ENCODE measurements at regions not wholly inside any gene's neighbourhood (a gene's known extent, or its start where the extent isn't known, plus 50 kb on each side); places are given as distances from the start of the nearest gene placed in this dataset.

DNA sequence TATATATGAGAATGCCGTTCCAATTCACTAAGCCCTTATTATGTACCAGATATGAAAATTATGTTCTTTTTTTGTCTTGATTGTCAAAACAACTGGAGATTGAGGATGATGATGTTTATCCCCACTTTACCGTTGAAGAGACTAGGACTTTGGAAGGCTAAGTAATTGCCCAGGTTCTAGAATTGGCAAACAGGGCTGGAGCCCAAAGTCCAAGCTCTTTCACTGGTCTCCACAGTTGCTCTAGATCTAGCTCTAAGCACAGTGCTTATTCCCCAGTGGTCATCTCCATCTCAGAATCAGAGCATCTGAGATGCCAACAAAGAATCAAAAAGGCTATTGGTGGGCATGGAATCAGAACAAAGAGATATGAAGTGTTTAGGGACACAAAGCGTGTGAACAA is 215.3 kb upstream of the FOXA2 start:
- TF ChIP-seq, protein P1, sequence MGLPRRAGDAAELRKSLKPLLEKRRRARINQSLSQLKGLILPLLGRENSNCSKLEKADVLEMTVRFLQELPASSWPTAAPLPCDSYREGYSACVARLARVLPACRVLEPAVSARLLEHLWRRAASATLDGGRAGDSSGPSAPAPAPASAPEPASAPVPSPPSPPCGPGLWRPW (IDR thresholded peaks at IDR 0.05): no peak
- TF ChIP-seq, protein P2, sequence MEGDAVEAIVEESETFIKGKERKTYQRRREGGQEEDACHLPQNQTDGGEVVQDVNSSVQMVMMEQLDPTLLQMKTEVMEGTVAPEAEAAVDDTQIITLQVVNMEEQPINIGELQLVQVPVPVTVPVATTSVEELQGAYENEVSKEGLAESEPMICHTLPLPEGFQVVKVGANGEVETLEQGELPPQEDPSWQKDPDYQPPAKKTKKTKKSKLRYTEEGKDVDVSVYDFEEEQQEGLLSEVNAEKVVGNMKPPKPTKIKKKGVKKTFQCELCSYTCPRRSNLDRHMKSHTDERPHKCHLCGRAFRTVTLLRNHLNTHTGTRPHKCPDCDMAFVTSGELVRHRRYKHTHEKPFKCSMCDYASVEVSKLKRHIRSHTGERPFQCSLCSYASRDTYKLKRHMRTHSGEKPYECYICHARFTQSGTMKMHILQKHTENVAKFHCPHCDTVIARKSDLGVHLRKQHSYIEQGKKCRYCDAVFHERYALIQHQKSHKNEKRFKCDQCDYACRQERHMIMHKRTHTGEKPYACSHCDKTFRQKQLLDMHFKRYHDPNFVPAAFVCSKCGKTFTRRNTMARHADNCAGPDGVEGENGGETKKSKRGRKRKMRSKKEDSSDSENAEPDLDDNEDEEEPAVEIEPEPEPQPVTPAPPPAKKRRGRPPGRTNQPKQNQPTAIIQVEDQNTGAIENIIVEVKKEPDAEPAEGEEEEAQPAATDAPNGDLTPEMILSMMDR (IDR thresholded peaks at IDR 0.05): no peak
- no peak for TF ChIP-seq POLR2A (IDR thresholded peaks at IDR 0.05; ENCODE audit: low read length)
- TF ChIP-seq ESRRA (IDR thresholded peaks at IDR 0.05; ENCODE audit: borderline replicate concordance, low read length): no peak
- TF ChIP-seq, protein P3, sequence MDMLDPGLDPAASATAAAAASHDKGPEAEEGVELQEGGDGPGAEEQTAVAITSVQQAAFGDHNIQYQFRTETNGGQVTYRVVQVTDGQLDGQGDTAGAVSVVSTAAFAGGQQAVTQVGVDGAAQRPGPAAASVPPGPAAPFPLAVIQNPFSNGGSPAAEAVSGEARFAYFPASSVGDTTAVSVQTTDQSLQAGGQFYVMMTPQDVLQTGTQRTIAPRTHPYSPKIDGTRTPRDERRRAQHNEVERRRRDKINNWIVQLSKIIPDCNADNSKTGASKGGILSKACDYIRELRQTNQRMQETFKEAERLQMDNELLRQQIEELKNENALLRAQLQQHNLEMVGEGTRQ (IDR thresholded peaks at IDR 0.05): no peak
- no peak for TF ChIP-seq CEBPB (IDR thresholded peaks at IDR 0.05)
- no peak for TF ChIP-seq RAD21 (conservative IDR thresholded peaks at IDR 0.05 in 1 of 2, IDR thresholded peaks at IDR 0.05 in 1 of 2)
- TF ChIP-seq, protein P4, sequence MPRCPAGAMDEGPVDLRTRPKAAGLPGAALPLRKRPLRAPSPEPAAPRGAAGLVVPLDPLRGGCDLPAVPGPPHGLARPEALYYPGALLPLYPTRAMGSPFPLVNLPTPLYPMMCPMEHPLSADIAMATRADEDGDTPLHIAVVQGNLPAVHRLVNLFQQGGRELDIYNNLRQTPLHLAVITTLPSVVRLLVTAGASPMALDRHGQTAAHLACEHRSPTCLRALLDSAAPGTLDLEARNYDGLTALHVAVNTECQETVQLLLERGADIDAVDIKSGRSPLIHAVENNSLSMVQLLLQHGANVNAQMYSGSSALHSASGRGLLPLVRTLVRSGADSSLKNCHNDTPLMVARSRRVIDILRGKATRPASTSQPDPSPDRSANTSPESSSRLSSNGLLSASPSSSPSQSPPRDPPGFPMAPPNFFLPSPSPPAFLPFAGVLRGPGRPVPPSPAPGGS (IDR thresholded peaks at IDR 0.05): no peak
- TF ChIP-seq, protein P5, sequence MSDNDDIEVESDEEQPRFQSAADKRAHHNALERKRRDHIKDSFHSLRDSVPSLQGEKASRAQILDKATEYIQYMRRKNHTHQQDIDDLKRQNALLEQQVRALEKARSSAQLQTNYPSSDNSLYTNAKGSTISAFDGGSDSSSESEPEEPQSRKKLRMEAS (IDR thresholded peaks at IDR 0.05): no peak
- no peak for TF ChIP-seq EP300 (IDR thresholded peaks at IDR 0.05)
- no peak for TF ChIP-seq POLR2AphosphoS2 (conservative IDR thresholded peaks at IDR 0.05; ENCODE audit: low read length)
